H9 (cell line): ENCODE measurements at regions not wholly inside any gene's neighbourhood (a gene's known extent, or its start where the extent isn't known, plus 50 kb on each side); places are given as distances from the start of the nearest gene placed in this dataset.

ENCODE experiments used
- DNase-seq: peaks from one replicate; pipeline ENCODE4 v3.0.0-alpha.2; 2017
- H2AFZ ChIP-seq: one replicate; pipeline ENCODE4 v1.6.1; 2013; ENCODE audit warnings: mild to moderate bottlenecking, low read length, control low read depth, moderate library complexity
- H2AK5ac ChIP-seq: 2 replicates; pipeline ENCODE4 v1.6.1; 2013; ENCODE audit warnings: low read length, control low read depth, mixed read lengths; ENCODE audit not compliant: insufficient read length
- H2BK120ac ChIP-seq: one replicate; pipeline ENCODE4 v1.6.1; 2013; ENCODE audit warnings: low read depth, mild to moderate bottlenecking, low read length, control low read depth, inconsistent platforms; ENCODE audit not compliant: poor library complexity, severe bottlenecking
- H2BK12ac ChIP-seq: 2 replicates; pipeline ENCODE4 v1.6.1; 2013; ENCODE audit warnings: low read length, control low read depth, mixed read lengths, low read depth; ENCODE audit not compliant: insufficient read length
- H2BK15ac ChIP-seq: 2 replicates; pipeline ENCODE4 v1.6.1; 2013; ENCODE audit warnings: low read depth, low read length, control low read depth
- H2BK20ac ChIP-seq: one replicate; pipeline ENCODE4 v1.6.1; 2013; ENCODE audit warnings: low read depth, mild to moderate bottlenecking, low read length, control low read depth, inconsistent platforms; ENCODE audit not compliant: poor library complexity, severe bottlenecking
- H2BK5ac ChIP-seq: 2 replicates; pipeline ENCODE4 v1.6.1; 2013; ENCODE audit warnings: low read length, control low read depth, mixed read lengths; ENCODE audit not compliant: insufficient read length
- H3K14ac ChIP-seq: 2 replicates; pipeline ENCODE4 v1.6.1; 2013; ENCODE audit warnings: low read length, control low read depth; ENCODE audit not compliant: insufficient read depth
- H3K18ac ChIP-seq: 2 replicates; pipeline ENCODE4 v1.6.1; 2013; ENCODE audit warnings: low read depth, mild to moderate bottlenecking, mixed read lengths, low read length, control low read depth; ENCODE audit not compliant: insufficient read length
- H3K23ac ChIP-seq: 2 replicates; pipeline ENCODE4 v1.6.1; 2013; ENCODE audit warnings: low read length, control low read depth, mixed read lengths, low read depth; ENCODE audit not compliant: insufficient read length
- H3K23me2 ChIP-seq: 2 replicates; pipeline ENCODE4 v1.6.1; 2013; ENCODE audit warnings: low read depth, mild to moderate bottlenecking, mixed read lengths, low read length, control low read depth; ENCODE audit not compliant: insufficient read length, poor library complexity, severe bottlenecking
- H3K27ac ChIP-seq: 2 replicates; pipeline ENCODE4 v1.5.1; 2013; ENCODE audit warnings: low read length, control low read depth, mixed read lengths, low read depth; ENCODE audit not compliant: insufficient read length
- H3K27me3 ChIP-seq: 2 replicates; pipeline ENCODE4 v1.6.1; 2013; ENCODE audit warnings: low read length, control low read depth, inconsistent platforms; ENCODE audit not compliant: insufficient read depth
- H3K4ac ChIP-seq: 2 replicates; pipeline ENCODE4 v1.6.1; 2013; ENCODE audit warnings: low read depth, mild to moderate bottlenecking, control low read depth, inconsistent platforms, low read length, moderate library complexity
- H3K4me1 ChIP-seq: 2 replicates; pipeline ENCODE4 v1.6.1; 2013; ENCODE audit warnings: low read length, control low read depth, inconsistent platforms; ENCODE audit not compliant: insufficient read depth
- H3K4me2 ChIP-seq: 2 replicates; pipeline ENCODE4 v1.6.1; 2013; ENCODE audit warnings: low read length, control low read depth, mixed read lengths; ENCODE audit not compliant: insufficient read length, insufficient read depth
- H3K56ac ChIP-seq: 2 replicates; pipeline ENCODE4 v1.6.1; 2013; ENCODE audit warnings: low read depth, mild to moderate bottlenecking, mixed read lengths, low read length, control low read depth; ENCODE audit not compliant: insufficient read length
- H3K79me1 ChIP-seq: 2 replicates; pipeline ENCODE4 v1.6.1; 2013; ENCODE audit warnings: low read depth, mild to moderate bottlenecking, moderate library complexity, low read length, control low read depth, inconsistent platforms; ENCODE audit not compliant: insufficient read depth, poor library complexity, severe bottlenecking
- H3K79me2 ChIP-seq: 2 replicates; pipeline ENCODE4 v1.6.1; 2013; ENCODE audit warnings: low read length, control low read depth, inconsistent platforms; ENCODE audit not compliant: insufficient read depth
- H3K9ac ChIP-seq: 2 replicates; pipeline ENCODE4 v1.6.1; 2013; ENCODE audit warnings: low read length, control low read depth, mixed read lengths; ENCODE audit not compliant: insufficient read length; ENCODE audit errors: extremely low read depth
- H3K9me3 ChIP-seq: one replicate; pipeline ENCODE4 v1.6.1; 2013; ENCODE audit warnings: low read depth, low read length, inconsistent platforms; ENCODE audit not compliant: control insufficient read depth
- H3T11ph ChIP-seq: one replicate; pipeline ENCODE4 v1.6.1; 2013; ENCODE audit warnings: mild to moderate bottlenecking, low read length, control low read depth, inconsistent platforms
- H4K20me1 ChIP-seq: one replicate; pipeline ENCODE4 v1.6.1; 2013; ENCODE audit not compliant: control insufficient read depth, insufficient read length, insufficient read depth
- H4K5ac ChIP-seq: 2 replicates; pipeline ENCODE4 v1.6.1; 2013; ENCODE audit warnings: low read depth, mild to moderate bottlenecking, mixed read lengths, low read length, control low read depth; ENCODE audit not compliant: insufficient read length
- H4K8ac ChIP-seq: replicated peaks from 2 replicates; pipeline ENCODE4 v1.6.1; 2013; ENCODE audit warnings: low read length, control low read depth, mixed read lengths, low read depth; ENCODE audit not compliant: insufficient read length
- H4K91ac ChIP-seq: 2 replicates; pipeline ENCODE4 v1.6.1; 2013; ENCODE audit warnings: low read depth, mild to moderate bottlenecking, moderate library complexity, mixed read lengths, low read length, control low read depth; ENCODE audit not compliant: insufficient read length
- H3K27ac Mint-ChIP-seq, 3 experiments: 2 replicates in 2 of 3; 3 replicates in 1 of 3; pipeline ENCODE4 v1.8.0; 2020 to 2021; ENCODE audit warnings: mixed read lengths in 3 of 3, mild to moderate bottlenecking in 1 of 3, moderate library complexity in 1 of 3
- H3K27me3 Mint-ChIP-seq: 2 replicates; pipeline ENCODE4 v1.8.0; 2021; ENCODE audit warnings: low read depth, mild to moderate bottlenecking, moderate library complexity, mixed read lengths
- H3K36me3 Mint-ChIP-seq, 3 experiments: 2 replicates in 2 of 3; 3 replicates in 1 of 3; pipeline ENCODE4 v1.8.0; 2020 to 2021; ENCODE audit warnings: low read depth in 3 of 3, mixed read lengths in 3 of 3; ENCODE audit not compliant: insufficient read depth in 1 of 3
- H3K4me1 Mint-ChIP-seq, 2 experiments: 2 replicates each; pipeline ENCODE4 v1.8.0; 2020; ENCODE audit warnings: mixed read lengths in 2 of 2
- H3K4me3 Mint-ChIP-seq, 2 experiments: 2 replicates in 1 of 2; 3 replicates in 1 of 2; pipeline ENCODE4 v1.8.0; 2020 to 2021; ENCODE audit warnings: mild to moderate bottlenecking in 2 of 2, mixed read lengths in 2 of 2, moderate library complexity in 1 of 2
- H3K9me3 Mint-ChIP-seq, 2 experiments: 2 replicates in 1 of 2; 3 replicates in 1 of 2; pipeline ENCODE4 v1.8.0; 2020; ENCODE audit warnings: mild to moderate bottlenecking in 2 of 2, mixed read lengths in 2 of 2, moderate library complexity in 1 of 2
- WGBS: extraction: QIAGEN DNeasy Blood & Tissue Kit; methylation state at CpG from one replicate; pipeline ENCODE4 v1.1.7; 2013; ENCODE audit warnings: missing lambda C conversion rate, low lambda C conversion rate, mixed read lengths; ENCODE audit not compliant: insufficient read length; ENCODE audit errors: extremely low coverage; 5-methylcytosine and 5-hydroxymethylcytosine counted together
- TF ChIP-seq, protein P1 (sequence below): fragments of 200-600 bp; sonication (generic); conservative IDR thresholded peaks from 3 replicates; pipeline ENCODE4 v1.8.0; 2021; ENCODE audit warnings: antibody characterized with exemption, mild to moderate bottlenecking

DNA sequence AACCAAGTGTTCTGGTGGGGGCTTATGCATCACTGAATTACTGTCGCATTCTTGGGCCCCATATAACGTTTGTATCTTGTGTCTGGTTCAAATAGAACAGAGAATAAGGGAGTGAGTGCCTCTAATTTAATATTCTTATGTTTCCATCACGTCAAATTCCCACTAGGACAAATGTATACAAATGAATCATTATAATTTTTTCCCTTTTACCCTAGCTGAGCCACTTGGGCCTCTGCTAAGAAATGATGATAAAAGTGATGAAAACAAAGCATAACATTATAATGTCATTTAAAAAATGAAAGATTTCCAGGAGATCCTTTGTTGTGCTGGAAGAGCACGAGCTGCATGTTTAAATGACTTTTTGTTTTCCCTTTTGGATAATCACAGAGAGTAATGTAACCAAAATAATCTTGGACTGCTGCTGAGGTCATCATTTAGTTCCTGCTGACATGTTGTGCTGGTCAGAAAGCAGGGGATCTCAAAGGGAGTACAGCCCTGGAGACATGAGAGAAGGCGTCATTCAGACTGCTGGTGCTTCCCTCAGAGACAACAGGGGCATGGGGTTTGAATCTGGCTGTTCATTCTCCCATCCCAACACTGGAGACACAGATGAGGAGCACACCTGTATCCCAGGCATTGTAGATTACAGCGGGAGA is 105.1 kb upstream of the SCOC start:
- Mint-ChIP-seq H3K27ac (no peak overlapping the region), H3K36me3 (no peaks in the 10 kb centered on the region), H3K4me3 (no peak overlapping the region), H3K4me1 (peaks cover 12% of the 10 kb centered on the region in 2 experiments), H3K9me3 (no peaks in the 10 kb centered on the region), H3K27me3 (no peaks in the 10 kb centered on the region; the same call in 1 of the 2 replicates)
- TF ChIP-seq, protein P1, sequence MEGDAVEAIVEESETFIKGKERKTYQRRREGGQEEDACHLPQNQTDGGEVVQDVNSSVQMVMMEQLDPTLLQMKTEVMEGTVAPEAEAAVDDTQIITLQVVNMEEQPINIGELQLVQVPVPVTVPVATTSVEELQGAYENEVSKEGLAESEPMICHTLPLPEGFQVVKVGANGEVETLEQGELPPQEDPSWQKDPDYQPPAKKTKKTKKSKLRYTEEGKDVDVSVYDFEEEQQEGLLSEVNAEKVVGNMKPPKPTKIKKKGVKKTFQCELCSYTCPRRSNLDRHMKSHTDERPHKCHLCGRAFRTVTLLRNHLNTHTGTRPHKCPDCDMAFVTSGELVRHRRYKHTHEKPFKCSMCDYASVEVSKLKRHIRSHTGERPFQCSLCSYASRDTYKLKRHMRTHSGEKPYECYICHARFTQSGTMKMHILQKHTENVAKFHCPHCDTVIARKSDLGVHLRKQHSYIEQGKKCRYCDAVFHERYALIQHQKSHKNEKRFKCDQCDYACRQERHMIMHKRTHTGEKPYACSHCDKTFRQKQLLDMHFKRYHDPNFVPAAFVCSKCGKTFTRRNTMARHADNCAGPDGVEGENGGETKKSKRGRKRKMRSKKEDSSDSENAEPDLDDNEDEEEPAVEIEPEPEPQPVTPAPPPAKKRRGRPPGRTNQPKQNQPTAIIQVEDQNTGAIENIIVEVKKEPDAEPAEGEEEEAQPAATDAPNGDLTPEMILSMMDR = no peak
- Histone ChIP-seq H4K8ac (no peak overlapping the region), H2BK12ac (no peak overlapping the region), H3K9ac (no peak overlapping the region), H2BK120ac (no peak overlapping the region), H2BK20ac (no peak overlapping the region), H4K20me1 (no peaks in the 10 kb centered on the region), H4K91ac (no peak overlapping the region), H2BK15ac (no peak overlapping the region), H3K9me3 (no peaks in the 10 kb centered on the region), H2AFZ (no peak overlapping the region), H3K4me1 (no peaks in the 10 kb centered on the region), H3K4ac (no peak overlapping the region), H3T11ph (no peak overlapping the region), H2AK5ac (no peak overlapping the region), H3K23me2 (no peaks in the 10 kb centered on the region), H3K4me2 (no peak overlapping the region), H3K27me3 (no peaks in the 10 kb centered on the region), H3K79me2 (no peaks in the 10 kb centered on the region), H3K23ac (no peak overlapping the region), H4K5ac (no peak overlapping the region), H3K18ac (no peak overlapping the region), H3K14ac (no peak overlapping the region), H3K56ac (no peak overlapping the region), H2BK5ac (no peak overlapping the region), H3K79me1 (no peaks in the 10 kb centered on the region), H3K27ac (no peak overlapping the region)
- no peak for DNase-seq
- WGBS = no CpG with 5 or more reads among the region's 6 CpGs
